Stimulated activated CD4-positive, alpha-beta T cell treated with anti-CD3 and anti-CD28 coated beads, Interleukin-2, amount 100 ng/mL, for 48 hours (primary cell): ENCODE measurements at regions not wholly inside any gene's neighbourhood (a gene's known extent, or its start where the extent isn't known, plus 50 kb on each side); places are given as distances from the start of the nearest gene placed in this dataset.

Experiments used
- DNase-seq, 2 donors: peaks; one replicate each; pipeline ENCODE4 v3.0.0-alpha.2; 2020

GRCh38 chr13:105969761-105970160 lies 565.7 kb downstream of the EFNB2 start:
- DNase-seq: no peak

- DNase-seq: no peak
Observed at GRCh38 chr13:105965910-105966309, 569.6 kb downstream of the EFNB2 start.

- no peak for DNase-seq
Observed at GRCh38 chr13:105962080-105962479, 573.4 kb downstream of the EFNB2 start.

GRCh38 chr13:105961438-105961837 lies 574.0 kb downstream of the EFNB2 start:
- DNase-seq: no peak

GRCh38 chr13:105960326-105960725 lies 575.1 kb downstream of the EFNB2 start:
- no peak for DNase-seq

GRCh38 chr13:105959876-105960275 lies 575.6 kb downstream of the EFNB2 start:
- DNase-seq: no peak

- no peak for DNase-seq
Observed at GRCh38 chr13:105957769-105958438, 577.6 kb downstream of the EFNB2 start.

- no peak for DNase-seq
Observed at GRCh38 chr13:105956921-105957320, 578.5 kb downstream of the EFNB2 start.

- no peak for DNase-seq
Observed at GRCh38 chr13:105952973-105953290, 582.5 kb downstream of the EFNB2 start.

GRCh38 chr13:105952233-105952972 lies 583.1 kb downstream of the EFNB2 start:
- no peak for DNase-seq

- no peak for DNase-seq
Observed at GRCh38 chr13:105948143-105948542, 587.3 kb downstream of the EFNB2 start.

GRCh38 chr13:105940882-105941281 lies 594.6 kb downstream of the EFNB2 start:
- no peak for DNase-seq

- DNase-seq: no peak
Observed at GRCh38 chr13:105937451-105937850, 598.0 kb downstream of the EFNB2 start.

GRCh38 chr13:105936816-105937215 lies 598.6 kb downstream of the EFNB2 start:
- no peak for DNase-seq

- DNase-seq: no peak
Observed at GRCh38 chr13:105929505-105929904, 606.0 kb downstream of the EFNB2 start.

- DNase-seq: no peak
Observed at GRCh38 chr13:105928901-105929300, 606.6 kb downstream of the EFNB2 start.

GRCh38 chr13:105928048-105928447 lies 607.4 kb downstream of the EFNB2 start:
- no peak for DNase-seq

GRCh38 chr13:105925496-105925895 lies 610.0 kb downstream of the EFNB2 start:
- DNase-seq: no peak

GRCh38 chr13:105921711-105922110 lies 613.8 kb downstream of the EFNB2 start:
- no peak for DNase-seq

GRCh38 chr13:105920370-105920769 lies 615.1 kb downstream of the EFNB2 start:
- DNase-seq: no peak

GRCh38 chr13:105918842-105919741 lies 616.4 kb downstream of the EFNB2 start:
- DNase-seq: no peak

- DNase-seq: no peak
Observed at GRCh38 chr13:105915146-105915850, 620.2 kb downstream of the EFNB2 start.
